ENCODE measurements at regions not wholly inside any gene's neighbourhood (a gene's known extent, or its start where the extent isn't known, plus 50 kb on each side); places are given as distances from the start of the nearest gene placed in this dataset.

GRCh38 chrX:13103914-13104274, 59.5 kb upstream of the FAM9C start:
- H3K9ac ChIP-seq (ENCODE audit: low read length), result no peak overlapping the region
- no peak overlapping the region for H2AFZ ChIP-seq (ENCODE audit: low read length)
- no peak overlapping the region for H3K4me2 ChIP-seq (ENCODE audit: low read depth, low read length, poor library complexity, severe bottlenecking)

GRCh38 chrX:13103188-13103913, 58.9 kb upstream of the FAM9C start:
- Histone ChIP-seq H2AFZ (ENCODE audit: low read length) (no peak overlapping the region), H3K27ac (ENCODE audit: low read length) (no peak overlapping the region), H4K20me1 (ENCODE audit: insufficient read depth, low read depth, low read length) (no peaks in the 10 kb centered on the region), H3K79me2 (ENCODE audit: low read length) (no peaks in the 10 kb centered on the region), H3K4me2 (ENCODE audit: low read depth, low read length, poor library complexity, severe bottlenecking) (no peak overlapping the region), H3K9me3 (ENCODE audit: low read length) (no peaks in the 10 kb centered on the region), H3K36me3 (ENCODE audit: insufficient read depth, low read length) (no peaks in the 10 kb centered on the region), H3K27me3 (ENCODE audit: low read length) (no peaks in the 10 kb centered on the region), H3K4me3 (ENCODE audit: low read length) (no peak overlapping the region), H3K9ac (ENCODE audit: low read length) (no peak overlapping the region), H3K9me2 (replicated peaks; ENCODE audit: insufficient read depth, low read length) (no peaks in the 10 kb centered on the region), H3K4me1 (ENCODE audit: low read length) (no peaks in the 10 kb centered on the region)
- DNase-seq, result no peak

More at GRCh38 chrX:13103914-13104274, 59.5 kb upstream of the FAM9C start:
- no peaks in the 10 kb centered on the region for H4K20me1 ChIP-seq (ENCODE audit: insufficient read depth, low read depth, low read length)
- DNase-seq, result no peak
- no peaks in the 10 kb centered on the region for H3K79me2 ChIP-seq (ENCODE audit: low read length)
- H3K36me3 ChIP-seq (ENCODE audit: insufficient read depth, low read length), result no peaks in the 10 kb centered on the region
- no peak overlapping the region for H3K27ac ChIP-seq (ENCODE audit: low read length)
- no peaks in the 10 kb centered on the region for H3K4me1 ChIP-seq (ENCODE audit: low read length)
- H3K9me2 ChIP-seq (replicated peaks; ENCODE audit: insufficient read depth, low read length), result no peaks in the 10 kb centered on the region
- H3K27me3 ChIP-seq (ENCODE audit: low read length), result no peaks in the 10 kb centered on the region
- no peaks in the 10 kb centered on the region for H3K9me3 ChIP-seq (ENCODE audit: low read length)
- no peak overlapping the region for H3K4me3 ChIP-seq (ENCODE audit: low read length)

DNA sequence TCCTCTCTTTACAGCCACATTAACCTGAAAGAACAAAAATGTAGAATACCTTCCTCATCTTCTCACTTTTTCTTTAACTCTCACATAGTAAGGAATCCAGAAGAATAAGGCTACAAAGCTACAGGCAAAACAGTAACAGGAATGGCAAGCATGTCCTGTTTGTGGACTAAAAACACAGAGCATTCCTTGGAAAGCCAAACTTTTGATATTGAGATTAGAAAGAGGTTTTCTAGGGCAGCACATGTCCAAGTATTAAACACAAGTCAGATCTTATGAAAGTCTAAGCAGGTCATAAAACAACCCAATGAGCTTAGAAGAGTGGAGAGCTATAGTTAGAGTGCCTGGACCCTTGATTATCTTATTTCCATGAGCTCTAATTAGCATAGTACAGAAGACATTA, 58.2 kb upstream of the FAM9C start:
- no peak overlapping the region for H3K9ac ChIP-seq (ENCODE audit: low read length)
- no peaks in the 10 kb centered on the region for H3K9me3 ChIP-seq (ENCODE audit: low read length)
- no peak overlapping the region for H2AFZ ChIP-seq (ENCODE audit: low read length)
- H3K4me3 ChIP-seq (ENCODE audit: low read length), result no peak overlapping the region
- no peaks in the 10 kb centered on the region for H3K36me3 ChIP-seq (ENCODE audit: insufficient read depth, low read length)
- H3K79me2 ChIP-seq (ENCODE audit: low read length), result no peaks in the 10 kb centered on the region
- no peak for DNase-seq
- H3K4me1 ChIP-seq (ENCODE audit: low read length), result no peaks in the 10 kb centered on the region
- no peaks in the 10 kb centered on the region for H4K20me1 ChIP-seq (ENCODE audit: insufficient read depth, low read depth, low read length)
- no peak overlapping the region for H3K4me2 ChIP-seq (ENCODE audit: low read depth, low read length, poor library complexity, severe bottlenecking)
- no peaks in the 10 kb centered on the region for H3K27me3 ChIP-seq (ENCODE audit: low read length)
- H3K9me2 ChIP-seq (replicated peaks; ENCODE audit: insufficient read depth, low read length), result no peaks in the 10 kb centered on the region
- no peak overlapping the region for H3K27ac ChIP-seq (ENCODE audit: low read length)

DNA sequence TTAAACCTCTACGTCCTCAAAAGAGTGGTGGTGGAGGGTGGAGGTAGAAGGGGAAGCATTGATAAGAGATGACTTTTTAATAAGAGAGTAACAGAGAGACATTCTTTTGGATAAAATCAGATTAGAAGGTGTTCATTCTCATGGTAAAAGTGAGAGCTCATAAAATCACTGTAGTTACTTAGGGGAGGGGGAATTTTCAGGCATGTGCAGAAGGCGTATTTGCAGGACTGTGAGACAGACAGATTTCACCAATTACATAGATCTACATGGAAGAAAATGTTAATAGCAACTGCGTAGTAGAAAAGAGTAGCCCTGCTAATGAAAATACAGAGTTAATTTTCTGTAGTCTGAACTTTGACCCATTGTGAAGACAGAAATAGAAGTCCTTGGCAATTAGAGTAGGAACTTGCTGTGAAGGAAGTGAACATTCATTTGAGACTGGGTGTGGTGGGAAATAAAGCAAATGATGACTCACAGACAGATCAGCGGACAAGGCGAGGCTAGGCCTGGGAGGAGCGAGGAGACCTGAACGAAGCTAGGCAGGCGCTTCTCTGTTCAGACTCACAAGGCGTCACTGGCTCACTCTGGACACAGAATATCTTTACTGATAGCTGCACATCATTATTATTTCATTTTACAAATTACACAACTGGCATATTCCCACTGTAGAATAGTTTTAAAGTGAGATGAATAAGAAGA, 57.2 kb upstream of the FAM9C start:
- no peaks in the 10 kb centered on the region for H3K36me3 ChIP-seq (ENCODE audit: insufficient read depth, low read length)
- no peak for DNase-seq
- H2AFZ ChIP-seq (ENCODE audit: low read length), result no peak overlapping the region
- no peaks in the 10 kb centered on the region for H3K9me3 ChIP-seq (ENCODE audit: low read length)
- H3K9ac ChIP-seq (ENCODE audit: low read length), result no peak overlapping the region
- no peaks in the 10 kb centered on the region for H4K20me1 ChIP-seq (ENCODE audit: insufficient read depth, low read depth, low read length)
- H3K4me2 ChIP-seq (ENCODE audit: low read depth, low read length, poor library complexity, severe bottlenecking), result no peak overlapping the region
- H3K9me2 ChIP-seq (replicated peaks; ENCODE audit: insufficient read depth, low read length), result no peaks in the 10 kb centered on the region
- H3K4me3 ChIP-seq (ENCODE audit: low read length), result no peak overlapping the region
- no peak overlapping the region for H3K27ac ChIP-seq (ENCODE audit: low read length)
- no peaks in the 10 kb centered on the region for H3K79me2 ChIP-seq (ENCODE audit: low read length)
- H3K4me1 ChIP-seq (ENCODE audit: low read length), result no peaks in the 10 kb centered on the region
- H3K27me3 ChIP-seq (ENCODE audit: low read length), result no peaks in the 10 kb centered on the region

- Histone ChIP-seq H3K36me3 (ENCODE audit: insufficient read depth, low read length) (no peaks in the 10 kb centered on the region), H3K4me3 (ENCODE audit: low read length) (no peak overlapping the region), H3K9me2 (replicated peaks; ENCODE audit: insufficient read depth, low read length) (no peaks in the 10 kb centered on the region), H3K4me2 (ENCODE audit: low read depth, low read length, poor library complexity, severe bottlenecking) (no peak overlapping the region), H3K9ac (ENCODE audit: low read length) (no peak overlapping the region), H3K27me3 (ENCODE audit: low read length) (no peaks in the 10 kb centered on the region), H4K20me1 (ENCODE audit: insufficient read depth, low read depth, low read length) (no peaks in the 10 kb centered on the region), H2AFZ (ENCODE audit: low read length) (no peak overlapping the region), H3K79me2 (ENCODE audit: low read length) (no peaks in the 10 kb centered on the region), H3K27ac (ENCODE audit: low read length) (no peak overlapping the region), H3K4me1 (ENCODE audit: low read length) (no peaks in the 10 kb centered on the region), H3K9me3 (ENCODE audit: low read length) (no peaks in the 10 kb centered on the region)
- DNase-seq, result no peak
These were observed 54.7 kb upstream of the FAM9C start for GRCh38 chrX:13099121-13099520.

GRCh38 chrX:13096728-13097127, 52.3 kb upstream of the FAM9C start:
- Histone ChIP-seq H2AFZ (ENCODE audit: low read length) (no peak overlapping the region), H3K4me2 (ENCODE audit: low read depth, low read length, poor library complexity, severe bottlenecking) (no peak overlapping the region), H3K9me2 (replicated peaks; ENCODE audit: insufficient read depth, low read length) (no peaks in the 10 kb centered on the region), H3K9me3 (ENCODE audit: low read length) (no peaks in the 10 kb centered on the region), H3K9ac (ENCODE audit: low read length) (no peak overlapping the region), H3K27me3 (ENCODE audit: low read length) (no peaks in the 10 kb centered on the region), H3K79me2 (ENCODE audit: low read length) (no peaks in the 10 kb centered on the region), H4K20me1 (ENCODE audit: insufficient read depth, low read depth, low read length) (no peaks in the 10 kb centered on the region), H3K27ac (ENCODE audit: low read length) (no peak overlapping the region), H3K4me1 (ENCODE audit: low read length) (no peaks in the 10 kb centered on the region), H3K4me3 (ENCODE audit: low read length) (no peak overlapping the region), H3K36me3 (ENCODE audit: insufficient read depth, low read length) (no peaks in the 10 kb centered on the region)
- DNase-seq, result no peak

GRCh38 chrX:13094828-13095341, 50.5 kb upstream of the FAM9C start:
- no peaks in the 10 kb centered on the region for H3K27me3 ChIP-seq (ENCODE audit: low read length)
- H2AFZ ChIP-seq (ENCODE audit: low read length), result no peak overlapping the region

GRCh38 chrX:13094374-13094773, 50.0 kb upstream of the FAM9C start:
- H3K27me3 ChIP-seq (ENCODE audit: low read length), result no peaks in the 10 kb centered on the region

More at GRCh38 chrX:13094828-13095341, 50.5 kb upstream of the FAM9C start:
- Histone ChIP-seq H3K36me3 (ENCODE audit: insufficient read depth, low read length) (no peaks in the 10 kb centered on the region), H3K4me1 (ENCODE audit: low read length) (no peaks in the 10 kb centered on the region), H3K79me2 (ENCODE audit: low read length) (no peaks in the 10 kb centered on the region), H3K9me3 (ENCODE audit: low read length) (no peaks in the 10 kb centered on the region), H3K4me3 (ENCODE audit: low read length) (no peak overlapping the region), H3K9me2 (replicated peaks; ENCODE audit: insufficient read depth, low read length) (no peaks in the 10 kb centered on the region), H3K9ac (ENCODE audit: low read length) (no peak overlapping the region), H3K4me2 (ENCODE audit: low read depth, low read length, poor library complexity, severe bottlenecking) (no peak overlapping the region), H3K27ac (ENCODE audit: low read length) (no peak overlapping the region), H4K20me1 (ENCODE audit: insufficient read depth, low read depth, low read length) (no peaks in the 10 kb centered on the region)
- DNase-seq, result no peak

More at GRCh38 chrX:13094374-13094773, 50.0 kb upstream of the FAM9C start:
- Histone ChIP-seq H3K9me3 (ENCODE audit: low read length) (no peaks in the 10 kb centered on the region), H3K4me2 (ENCODE audit: low read depth, low read length, poor library complexity, severe bottlenecking) (no peak overlapping the region), H4K20me1 (ENCODE audit: insufficient read depth, low read depth, low read length) (no peaks in the 10 kb centered on the region), H3K9me2 (replicated peaks; ENCODE audit: insufficient read depth, low read length) (no peaks in the 10 kb centered on the region), H2AFZ (ENCODE audit: low read length) (no peak overlapping the region), H3K27ac (ENCODE audit: low read length) (no peak overlapping the region), H3K4me3 (ENCODE audit: low read length) (no peak overlapping the region), H3K79me2 (ENCODE audit: low read length) (no peaks in the 10 kb centered on the region), H3K36me3 (ENCODE audit: insufficient read depth, low read length) (no peaks in the 10 kb centered on the region), H3K9ac (ENCODE audit: low read length) (no peak overlapping the region), H3K4me1 (ENCODE audit: low read length) (no peaks in the 10 kb centered on the region)
- no peak for DNase-seq
